Uterus (tissue), 3 donors: ENCODE measurements at regions not wholly inside any gene's neighbourhood (a gene's known extent, or its start where the extent isn't known, plus 50 kb on each side); places are given as distances from the start of the nearest gene placed in this dataset.

Experiments
- DNase-seq, 2 donors: peaks; one replicate each; pipeline ENCODE4 v3.0.0-alpha.2; 2019 to 2020
- H3K27ac ChIP-seq, 2 donors: fragments of 200-600 bp; sonication (generic); 1 replicate in 1 of 2; 2 replicates in 1 of 2; pipeline ENCODE4 v1.5.1; 2016 to 2018
- H3K27me3 ChIP-seq, 2 donors: fragments of 200-600 bp; sonication (generic); one replicate each; pipeline ENCODE4 v1.5.1; 2018 to 2019; ENCODE audit warnings: control low read depth in 1 of 2
- H3K36me3 ChIP-seq, 2 donors: fragments of 200-600 bp; sonication (generic); one replicate each; pipeline ENCODE4 v1.5.1; 2019; ENCODE audit warnings: control low read depth in 1 of 2
- H3K4me1 ChIP-seq, 2 donors: fragments of 200-600 bp; sonication (generic); one replicate each; pipeline ENCODE4 v1.5.1; 2018 to 2019; ENCODE audit warnings: control low read depth in 1 of 2
- H3K4me3 ChIP-seq, 2 donors: fragments of 200-600 bp; sonication (generic); 1 replicate in 1 of 2; 2 replicates in 1 of 2; pipeline ENCODE4 v1.5.1; 2018 to 2019; ENCODE audit warnings: mild to moderate bottlenecking in 1 of 2
- H3K9me3 ChIP-seq, 2 donors: fragments of 200-600 bp; sonication (generic); one replicate each; pipeline ENCODE4 v1.5.1; 2019; ENCODE audit warnings: control low read depth in 1 of 2
- POLR2A ChIP-seq, 2 donors: fragments of 450-650 bp; IDR thresholded peaks; one replicate each; pipeline ENCODE4 v1.6.1; 2016; ENCODE audit warnings: antibody characterized with exemption in 2 of 2, mild to moderate bottlenecking in 1 of 2, moderate library complexity in 1 of 2
- intact Hi-C: fragments of 100-400 bp; cut with DNase I; formaldehyde crosslinking; loops from one replicate; pipeline ENCODE4 v1.15.1; 2023; ENCODE audit warnings: low total_unique reads
- TF ChIP-seq, protein P1 (sequence below), 4 experiments: fragments of 200-600 bp in 2 of 4; fragments of 450-650 bp in 2 of 4; sonication (generic) in 2 of 4; IDR thresholded peaks; one replicate each; pipeline ENCODE4 v1.5.1; 2016 to 2019; ENCODE audit warnings: antibody characterized with exemption in 4 of 4, mild to moderate bottlenecking in 2 of 4, moderate library complexity in 1 of 4
- donor health status: DM: yes; HTN: yes; CAD: no.

DNA sequence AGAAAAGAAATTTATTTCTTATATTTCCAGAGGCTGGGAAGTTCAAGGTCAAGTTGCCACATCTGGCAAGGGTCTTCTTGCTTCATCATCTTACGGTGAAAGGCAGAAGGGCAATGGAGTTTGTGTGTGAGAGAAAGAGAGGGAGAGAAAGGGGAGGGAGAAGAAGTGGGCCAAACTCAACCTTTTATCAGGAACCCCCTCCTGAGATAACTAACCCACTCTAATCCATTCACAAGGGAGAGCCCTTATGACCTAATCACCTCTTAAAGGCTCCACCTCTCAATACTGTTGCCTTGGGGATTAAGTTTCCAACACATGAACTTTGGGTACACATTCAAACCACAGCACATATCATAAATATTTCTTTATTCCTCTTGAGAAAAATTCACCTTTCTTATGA is 203.3 kb upstream of the FAM241A start:
- Histone ChIP-seq H3K27me3 (no peaks in the 10 kb centered on the region), H3K4me3 (no peak overlapping the region), H3K27ac (no peak overlapping the region), H3K4me1 (no peaks in the 10 kb centered on the region), H3K36me3 (no peaks in the 10 kb centered on the region), H3K9me3 (no peaks in the 10 kb centered on the region)
- intact Hi-C loops = no loop called here
- TF ChIP-seq POLR2A (IDR thresholded peaks at IDR 0.05) = no peak
- TF ChIP-seq, protein P1, sequence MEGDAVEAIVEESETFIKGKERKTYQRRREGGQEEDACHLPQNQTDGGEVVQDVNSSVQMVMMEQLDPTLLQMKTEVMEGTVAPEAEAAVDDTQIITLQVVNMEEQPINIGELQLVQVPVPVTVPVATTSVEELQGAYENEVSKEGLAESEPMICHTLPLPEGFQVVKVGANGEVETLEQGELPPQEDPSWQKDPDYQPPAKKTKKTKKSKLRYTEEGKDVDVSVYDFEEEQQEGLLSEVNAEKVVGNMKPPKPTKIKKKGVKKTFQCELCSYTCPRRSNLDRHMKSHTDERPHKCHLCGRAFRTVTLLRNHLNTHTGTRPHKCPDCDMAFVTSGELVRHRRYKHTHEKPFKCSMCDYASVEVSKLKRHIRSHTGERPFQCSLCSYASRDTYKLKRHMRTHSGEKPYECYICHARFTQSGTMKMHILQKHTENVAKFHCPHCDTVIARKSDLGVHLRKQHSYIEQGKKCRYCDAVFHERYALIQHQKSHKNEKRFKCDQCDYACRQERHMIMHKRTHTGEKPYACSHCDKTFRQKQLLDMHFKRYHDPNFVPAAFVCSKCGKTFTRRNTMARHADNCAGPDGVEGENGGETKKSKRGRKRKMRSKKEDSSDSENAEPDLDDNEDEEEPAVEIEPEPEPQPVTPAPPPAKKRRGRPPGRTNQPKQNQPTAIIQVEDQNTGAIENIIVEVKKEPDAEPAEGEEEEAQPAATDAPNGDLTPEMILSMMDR (IDR thresholded peaks at IDR 0.05) = no peak
- DNase-seq = no peak

DNA sequence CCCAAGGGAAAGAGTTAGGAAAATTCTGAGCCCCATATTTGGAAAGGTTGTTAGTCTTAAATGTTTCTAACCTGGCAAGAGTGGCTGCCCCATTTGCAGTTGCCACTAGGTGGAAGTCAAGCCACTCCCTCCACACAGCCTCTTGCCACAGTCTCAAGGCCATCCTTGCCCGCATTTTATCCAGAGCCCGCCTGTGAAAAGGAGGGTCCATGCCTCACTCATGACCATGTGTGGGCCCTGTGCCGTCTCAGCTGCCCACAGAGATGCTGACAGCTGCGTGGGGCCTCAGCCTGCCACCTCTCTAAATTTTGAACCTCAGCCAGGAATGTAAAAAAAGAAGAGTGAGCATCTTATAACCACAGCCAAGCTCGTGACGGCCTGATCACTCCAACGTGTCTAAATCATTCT is 201.5 kb upstream of the FAM241A start:
- TF ChIP-seq, protein P1 (IDR thresholded peaks at IDR 0.05) = peak in 3 of 4 experiments; percentile 24 to 47 (median 33)
- TF ChIP-seq POLR2A (IDR thresholded peaks at IDR 0.05) = no peak
- H3K9me3 ChIP-seq = no peaks in the 10 kb centered on the region
- DNase-seq = peak; percentile 22 to 41
- H3K4me1 ChIP-seq = no peaks in the 10 kb centered on the region
- H3K27ac ChIP-seq = peak overlapping the region in 1 of 2 donors; percentile 48
- no peak overlapping the region for H3K4me3 ChIP-seq
- intact Hi-C loops = no loop called here
- no peaks in the 10 kb centered on the region for H3K27me3 ChIP-seq
- no peaks in the 10 kb centered on the region for H3K36me3 ChIP-seq

DNA sequence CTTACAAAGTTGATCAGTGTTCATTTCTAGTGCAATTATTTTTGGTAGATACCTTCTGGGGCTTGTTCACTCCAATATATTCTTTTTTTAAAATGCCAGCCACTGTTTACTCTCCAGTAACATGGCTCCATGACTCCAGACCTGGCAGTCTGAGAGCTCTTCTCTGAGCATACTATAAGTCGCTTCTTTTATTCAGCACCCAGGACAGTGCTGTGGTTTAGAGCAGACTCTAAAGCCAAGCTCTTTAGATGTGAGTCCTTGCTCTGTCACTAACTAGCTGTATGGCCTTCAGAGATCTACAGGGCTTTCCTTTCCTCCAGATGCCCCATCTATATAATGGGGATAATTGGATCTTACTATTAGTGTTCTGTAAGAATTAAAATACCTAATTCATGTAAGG is 200.2 kb upstream of the FAM241A start:
- no peak for DNase-seq
- no peaks in the 10 kb centered on the region for H3K36me3 ChIP-seq
- intact Hi-C loops = no loop called here
- no peak overlapping the region for H3K4me3 ChIP-seq
- H3K9me3 ChIP-seq = no peaks in the 10 kb centered on the region
- no peaks in the 10 kb centered on the region for H3K4me1 ChIP-seq
- H3K27me3 ChIP-seq = no peaks in the 10 kb centered on the region
- H3K27ac ChIP-seq = no peak overlapping the region
- TF ChIP-seq, protein P1 (IDR thresholded peaks at IDR 0.05) = no peak
- no peak for TF ChIP-seq POLR2A (IDR thresholded peaks at IDR 0.05)

DNA sequence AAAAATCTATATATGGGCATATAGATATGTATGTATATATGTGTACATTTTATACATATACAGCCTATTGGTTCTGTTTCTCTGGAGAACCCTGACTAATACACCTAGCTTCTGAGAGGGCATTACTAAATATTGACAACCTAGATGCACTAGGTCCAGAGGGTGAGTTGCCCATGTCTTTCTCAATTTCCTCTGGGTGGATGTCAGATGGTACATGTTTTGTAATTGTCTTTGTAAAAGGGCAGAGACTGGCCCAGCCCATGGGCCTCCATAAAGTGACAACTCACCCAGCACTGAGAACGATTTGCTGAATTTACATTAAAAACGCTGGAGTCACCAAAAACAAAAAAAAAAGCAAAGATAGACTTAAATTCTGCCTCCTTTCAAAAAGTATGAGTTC is 198.5 kb upstream of the FAM241A start:
- Histone ChIP-seq H3K27me3 (no peaks in the 10 kb centered on the region), H3K27ac (no peak overlapping the region), H3K4me1 (no peaks in the 10 kb centered on the region), H3K9me3 (no peaks in the 10 kb centered on the region), H3K36me3 (no peaks in the 10 kb centered on the region), H3K4me3 (no peak overlapping the region)
- intact Hi-C loops = no loop called here
- no peak for DNase-seq
- TF ChIP-seq, protein P1 (IDR thresholded peaks at IDR 0.05) = no peak
- TF ChIP-seq POLR2A (IDR thresholded peaks at IDR 0.05) = no peak

DNA sequence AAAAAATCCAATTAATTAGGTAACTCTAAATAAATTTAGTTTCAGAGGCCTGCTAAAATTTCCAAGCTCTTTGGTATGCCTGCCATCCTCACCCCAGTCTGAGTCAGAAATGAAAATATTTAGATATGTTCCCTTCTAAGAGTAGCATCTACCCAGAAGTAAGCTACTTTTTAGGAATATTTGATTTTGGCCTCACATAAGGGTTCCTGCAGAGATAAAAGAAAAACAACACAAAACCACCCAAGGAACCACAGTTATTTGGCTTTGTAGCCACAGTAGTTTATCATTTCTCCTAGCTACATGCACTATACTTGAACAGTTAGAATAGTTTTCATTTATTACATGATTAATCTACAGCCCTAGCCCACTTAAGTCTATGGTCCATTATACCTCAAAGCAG is 192.6 kb upstream of the FAM241A start:
- no peaks in the 10 kb centered on the region for H3K36me3 ChIP-seq
- TF ChIP-seq, protein P1 (IDR thresholded peaks at IDR 0.05) = no peak
- TF ChIP-seq POLR2A (IDR thresholded peaks at IDR 0.05) = no peak
- no peak overlapping the region for H3K4me3 ChIP-seq
- no peaks in the 10 kb centered on the region for H3K9me3 ChIP-seq
- no peak for DNase-seq
- no peak overlapping the region for H3K27ac ChIP-seq
- H3K27me3 ChIP-seq = no peaks in the 10 kb centered on the region
- intact Hi-C loops = no loop called here
- no peaks in the 10 kb centered on the region for H3K4me1 ChIP-seq
